Liver (tissue), 3 donors: ENCODE measurements at regions not wholly inside any gene's neighbourhood (a gene's known extent, or its start where the extent isn't known, plus 50 kb on each side); places are given as distances from the start of the nearest gene placed in this dataset.
"Not testable (repeated sequence)": the region's sequence is repeated elsewhere in the genome, so short reads cannot be mapped to it uniquely, and the experiment has no call there.

Experiments
- ATF3 ChIP-seq: IDR thresholded peaks from 2 replicates; pipeline ENCODE4 v1.6.1; 2016; ENCODE audit warnings: antibody characterized with exemption
- CTCF ChIP-seq: fragments of 150-350 bp; IDR thresholded peaks from 2 replicates; pipeline ENCODE4 v1.5.1; 2017; ENCODE audit warnings: improper control_type of control experiment, low read depth, low read length; ENCODE audit not compliant: missing input control
- FOXA1 ChIP-seq: IDR thresholded peaks from 2 replicates; pipeline ENCODE4 v1.6.1; 2016; ENCODE audit warnings: antibody characterized with exemption
- GABPA ChIP-seq, 2 donors: IDR thresholded peaks in 1 of 2; conservative IDR thresholded peaks in 1 of 2; 2 replicates each; pipeline ENCODE4 v1.6.1; 2016; ENCODE audit warnings: antibody characterized with exemption in 2 of 2, mild to moderate bottlenecking in 1 of 2, moderate library complexity in 1 of 2
- HNF4A ChIP-seq, 2 donors: conservative IDR thresholded peaks; 2 replicates each; pipeline ENCODE4 v1.6.1; 2016; ENCODE audit warnings: antibody characterized with exemption in 2 of 2, mild to moderate bottlenecking in 2 of 2
- JUND ChIP-seq, 2 donors: IDR thresholded peaks; 2 replicates each; pipeline ENCODE4 v1.6.1; 2016; ENCODE audit warnings: antibody characterized with exemption in 2 of 2
- MAX ChIP-seq: IDR thresholded peaks from 2 replicates; pipeline ENCODE4 v1.6.1; 2016; ENCODE audit warnings: antibody characterized with exemption
- NR2F2 ChIP-seq: IDR thresholded peaks from 2 replicates; pipeline ENCODE4 v1.6.1; 2016; ENCODE audit warnings: antibody characterized with exemption
- RAD21 ChIP-seq, 2 donors: IDR thresholded peaks; 2 replicates each; pipeline ENCODE4 v1.6.1; 2016; ENCODE audit warnings: antibody characterized with exemption in 2 of 2, mild to moderate bottlenecking in 2 of 2
- REST ChIP-seq: IDR thresholded peaks from 2 replicates; pipeline ENCODE4 v1.6.1; 2016; ENCODE audit warnings: antibody characterized with exemption, mild to moderate bottlenecking
- SP1 ChIP-seq: IDR thresholded peaks from 2 replicates; pipeline ENCODE4 v1.6.1; 2018; ENCODE audit warnings: antibody characterized with exemption, mild to moderate bottlenecking
- YY1 ChIP-seq: IDR thresholded peaks from 2 replicates; pipeline ENCODE4 v1.6.1; 2016; ENCODE audit warnings: antibody characterized with exemption, mild to moderate bottlenecking
- donor health status: healthy.
- donor health status: healthy.

- TF ChIP-seq CTCF; MAX; JUND (IDR thresholded peaks at IDR 0.05); HNF4A (conservative IDR thresholded peaks at IDR 0.05); REST; RAD21 (IDR thresholded peaks at IDR 0.05); ATF3; YY1; GABPA (IDR thresholded peaks at IDR 0.05 in 1 of 2, conservative IDR thresholded peaks at IDR 0.05 in 1 of 2); SP1; FOXA1; NR2F2: not testable (repeated sequence)
Observed at GRCh38 chr21:31819692-31820091, 53.1 kb upstream of the HUNK start.
